CD4-positive, alpha-beta T cell treated with Interleukin-2 at 100 ng/mL for 4 hours (primary cell): ENCODE measurements at regions not wholly inside any gene's neighbourhood (a gene's known extent, or its start where the extent isn't known, plus 50 kb on each side); places are given as distances from the start of the nearest gene placed in this dataset.

Source experiments
- DNase-seq: peaks from one replicate; pipeline ENCODE4 v3.0.0-alpha.2; 2020; ENCODE audit warnings: low spot score

- no peak for DNase-seq
Measured at GRCh38 chr13:65881561-65882155, 1348.5 kb downstream of the PCDH9 start.

GRCh38 chr13:65875031-65875430, 1355.1 kb downstream of the PCDH9 start:
- no peak for DNase-seq

- no peak for DNase-seq
Measured at GRCh38 chr13:65872448-65872847, 1357.7 kb downstream of the PCDH9 start.

- no peak for DNase-seq
Measured at GRCh38 chr13:65868884-65869283, 1361.3 kb downstream of the PCDH9 start.

GRCh38 chr13:65868099-65868498, 1362.0 kb downstream of the PCDH9 start:
- no peak for DNase-seq

- DNase-seq: no peak
Measured at GRCh38 chr13:65866138-65866537, 1364.0 kb downstream of the PCDH9 start.

- DNase-seq: no peak
Measured at GRCh38 chr13:65865206-65865605, 1364.9 kb downstream of the PCDH9 start.

GRCh38 chr13:65864039-65864438, 1366.1 kb downstream of the PCDH9 start:
- no peak for DNase-seq

- DNase-seq: no peak
Measured at GRCh38 chr13:65860306-65860705, 1369.8 kb downstream of the PCDH9 start.

- DNase-seq: no peak
Measured at GRCh38 chr13:65857942-65858565, 1372.1 kb downstream of the PCDH9 start.

- no peak for DNase-seq
Measured at GRCh38 chr13:65856431-65856830, 1373.7 kb downstream of the PCDH9 start.

- DNase-seq: no peak
Measured at GRCh38 chr13:65855242-65855805, 1374.8 kb downstream of the PCDH9 start.

GRCh38 chr13:65854431-65854830, 1375.7 kb downstream of the PCDH9 start:
- no peak for DNase-seq

GRCh38 chr13:65844266-65844841, 1385.8 kb downstream of the PCDH9 start:
- no peak for DNase-seq

- no peak for DNase-seq
Measured at GRCh38 chr13:65843314-65843731, 1386.8 kb downstream of the PCDH9 start.

- DNase-seq: no peak
Measured at GRCh38 chr13:65841156-65841555, 1389.0 kb downstream of the PCDH9 start.

- no peak for DNase-seq
Measured at GRCh38 chr13:65836066-65836465, 1394.1 kb downstream of the PCDH9 start.

- no peak for DNase-seq
Measured at GRCh38 chr13:65834897-65835296, 1395.2 kb downstream of the PCDH9 start.

GRCh38 chr13:65830411-65831205, 1399.5 kb downstream of the PCDH9 start:
- DNase-seq: no peak

- DNase-seq: no peak
Measured at GRCh38 chr13:65829241-65830008, 1400.7 kb downstream of the PCDH9 start.

- no peak for DNase-seq
Measured at GRCh38 chr13:65826657-65827056, 1403.5 kb downstream of the PCDH9 start.

- DNase-seq: no peak
Measured at GRCh38 chr13:65825039-65825438, 1405.1 kb downstream of the PCDH9 start.
